ENCODE measurements at regions not wholly inside any gene's neighbourhood (a gene's known extent, or its start where the extent isn't known, plus 50 kb on each side); places are given as distances from the start of the nearest gene placed in this dataset.

GRCh38 chr12:127268706-127269425, 998.1 kb upstream of the TMEM132C start:
- TF ChIP-seq GATA3 (IDR thresholded peaks at IDR 0.05; ENCODE audit: low read depth, low read length) (no peak), GATA2 (IDR thresholded peaks at IDR 0.05; ENCODE audit: low read depth, low read length) (no peak)

GRCh38 chr12:127270193-127270592, 996.8 kb upstream of the TMEM132C start:
- TF ChIP-seq GATA2 (IDR thresholded peaks at IDR 0.05; ENCODE audit: low read depth, low read length) (no peak), GATA3 (IDR thresholded peaks at IDR 0.05; ENCODE audit: low read depth, low read length) (no peak)

- TF ChIP-seq GATA3 (IDR thresholded peaks at IDR 0.05; ENCODE audit: low read depth, low read length): no peak
- no peak for TF ChIP-seq GATA2 (IDR thresholded peaks at IDR 0.05; ENCODE audit: low read depth, low read length)
Measured at GRCh38 chr12:127271776-127272175, 995.2 kb upstream of the TMEM132C start.

- no peak for TF ChIP-seq GATA3 (IDR thresholded peaks at IDR 0.05; ENCODE audit: low read depth, low read length)
- no peak for TF ChIP-seq GATA2 (IDR thresholded peaks at IDR 0.05; ENCODE audit: low read depth, low read length)
Measured at GRCh38 chr12:127272864-127273263, 994.1 kb upstream of the TMEM132C start.

- TF ChIP-seq GATA2 (IDR thresholded peaks at IDR 0.05; ENCODE audit: low read depth, low read length) (no peak), GATA3 (IDR thresholded peaks at IDR 0.05; ENCODE audit: low read depth, low read length) (no peak)
Measured at GRCh38 chr12:127273626-127274025, 993.3 kb upstream of the TMEM132C start.

- no peak for TF ChIP-seq GATA2 (IDR thresholded peaks at IDR 0.05; ENCODE audit: low read depth, low read length)
- no peak for TF ChIP-seq GATA3 (IDR thresholded peaks at IDR 0.05; ENCODE audit: low read depth, low read length)
Measured at GRCh38 chr12:127275416-127275815, 991.6 kb upstream of the TMEM132C start.

GRCh38 chr12:127277882-127278281, 989.1 kb upstream of the TMEM132C start:
- TF ChIP-seq GATA2 (IDR thresholded peaks at IDR 0.05; ENCODE audit: low read depth, low read length) (no peak), GATA3 (IDR thresholded peaks at IDR 0.05; ENCODE audit: low read depth, low read length) (no peak)

- TF ChIP-seq GATA3 (IDR thresholded peaks at IDR 0.05; ENCODE audit: low read depth, low read length) (no peak), GATA2 (IDR thresholded peaks at IDR 0.05; ENCODE audit: low read depth, low read length) (no peak)
Measured at GRCh38 chr12:127278351-127278750, 988.6 kb upstream of the TMEM132C start.

GRCh38 chr12:127280393-127281275, 986.3 kb upstream of the TMEM132C start:
- TF ChIP-seq GATA3 (IDR thresholded peaks at IDR 0.05; ENCODE audit: low read depth, low read length): no peak
- TF ChIP-seq GATA2 (IDR thresholded peaks at IDR 0.05; ENCODE audit: low read depth, low read length): no peak

GRCh38 chr12:127282786-127283565, 984.0 kb upstream of the TMEM132C start:
- no peak for TF ChIP-seq GATA3 (IDR thresholded peaks at IDR 0.05; ENCODE audit: low read depth, low read length)
- no peak for TF ChIP-seq GATA2 (IDR thresholded peaks at IDR 0.05; ENCODE audit: low read depth, low read length)

GRCh38 chr12:127284021-127284420, 982.9 kb upstream of the TMEM132C start:
- TF ChIP-seq GATA2 (IDR thresholded peaks at IDR 0.05; ENCODE audit: low read depth, low read length) (no peak), GATA3 (IDR thresholded peaks at IDR 0.05; ENCODE audit: low read depth, low read length) (no peak)

- TF ChIP-seq GATA3 (IDR thresholded peaks at IDR 0.05; ENCODE audit: low read depth, low read length) (no peak), GATA2 (IDR thresholded peaks at IDR 0.05; ENCODE audit: low read depth, low read length) (no peak)
Measured at GRCh38 chr12:127284870-127285431, 982.0 kb upstream of the TMEM132C start.

- TF ChIP-seq GATA2 (IDR thresholded peaks at IDR 0.05; ENCODE audit: low read depth, low read length): no peak
- no peak for TF ChIP-seq GATA3 (IDR thresholded peaks at IDR 0.05; ENCODE audit: low read depth, low read length)
Measured at GRCh38 chr12:127286281-127286680, 980.7 kb upstream of the TMEM132C start.

- no peak for TF ChIP-seq GATA3 (IDR thresholded peaks at IDR 0.05; ENCODE audit: low read depth, low read length)
Measured at GRCh38 chr12:127287256-127287655, 979.7 kb upstream of the TMEM132C start.

Measured in SH-SY5Y (cell line).